GM18499 (cell line): ENCODE measurements at regions not wholly inside any gene's neighbourhood (a gene's known extent, or its start where the extent isn't known, plus 50 kb on each side); places are given as distances from the start of the nearest gene placed in this dataset.
"Not testable (repeated sequence)": the region's sequence is repeated elsewhere in the genome, so short reads cannot be mapped to it uniquely, and the experiment has no call there.

Experiments used
- ATAC-seq: cut with Tn5 transposase; IDR thresholded peaks from one replicate; pipeline ENCODE4 v1.9.1; 2021; ENCODE audit warnings: moderate number of reproducible peaks; ENCODE audit not compliant: insufficient read depth, unreplicated experiment

GRCh38 chr3:164779816-164780215 is 298.5 kb downstream of the SI start:
- no peak for ATAC-seq

- ATAC-seq = no peak
Measured at GRCh38 chr3:164752812-164753211, 325.5 kb downstream of the SI start.

- no peak for ATAC-seq
Measured at GRCh38 chr3:164748626-164749025, 329.7 kb downstream of the SI start.

- no peak for ATAC-seq
Measured at GRCh38 chr3:164741869-164742268, 336.4 kb downstream of the SI start.

GRCh38 chr3:164737174-164737573 is 341.1 kb downstream of the SI start:
- ATAC-seq = no peak

GRCh38 chr3:164732166-164732565 is 346.1 kb downstream of the SI start:
- no peak for ATAC-seq

GRCh38 chr3:164730815-164731360 is 347.4 kb downstream of the SI start:
- no peak for ATAC-seq

- no peak for ATAC-seq
Measured at GRCh38 chr3:164723396-164723795, 354.9 kb downstream of the SI start.

- not testable (repeated sequence) for ATAC-seq
Measured at GRCh38 chr3:164702808-164703207, 375.5 kb downstream of the SI start.

- ATAC-seq = no peak
Measured at GRCh38 chr3:164687902-164688301, 390.4 kb downstream of the SI start.

GRCh38 chr3:164687211-164687610 is 391.1 kb downstream of the SI start:
- no peak for ATAC-seq

GRCh38 chr3:164683489-164683888 is 394.8 kb downstream of the SI start:
- ATAC-seq = no peak

- ATAC-seq = no peak
Measured at GRCh38 chr3:164679245-164679644, 399.1 kb downstream of the SI start.

GRCh38 chr3:164677317-164677716 is 401.0 kb downstream of the SI start:
- ATAC-seq = no peak

GRCh38 chr3:164673738-164674137 is 404.6 kb downstream of the SI start:
- no peak for ATAC-seq

- ATAC-seq = no peak
Measured at GRCh38 chr3:164658125-164658524, 420.2 kb downstream of the SI start.

GRCh38 chr3:164657631-164658030 is 420.7 kb downstream of the SI start:
- ATAC-seq = no peak

- ATAC-seq = no peak
Measured at GRCh38 chr3:164655462-164655861, 422.8 kb downstream of the SI start.

- ATAC-seq = no peak
Measured at GRCh38 chr3:164641071-164641470, 437.2 kb downstream of the SI start.

- ATAC-seq = no peak
Measured at GRCh38 chr3:164640591-164640990, 437.7 kb downstream of the SI start.

GRCh38 chr3:164620956-164621355 is 457.3 kb downstream of the SI start:
- ATAC-seq = no peak

GRCh38 chr3:164620423-164620822 is 457.9 kb downstream of the SI start:
- no peak for ATAC-seq

GRCh38 chr3:164612751-164613150 is 465.5 kb downstream of the SI start:
- no peak for ATAC-seq
